HG03457 (cell line): ENCODE measurements at regions not wholly inside any gene's neighbourhood (a gene's known extent, or its start where the extent isn't known, plus 50 kb on each side); places are given as distances from the start of the nearest gene placed in this dataset.

Experiments
- ATAC-seq: cut with Tn5 transposase; IDR thresholded peaks from one replicate; pipeline ENCODE4 v1.9.1; 2021; ENCODE audit warnings: moderate number of reproducible peaks; ENCODE audit not compliant: unreplicated experiment

GRCh38 chr10:128861018-128861901 is 605.8 kb upstream of the MGMT start:
- ATAC-seq: no peak

GRCh38 chr10:128863411-128863810 is 603.6 kb upstream of the MGMT start:
- ATAC-seq: no peak

GRCh38 chr10:128863823-128864405 is 603.1 kb upstream of the MGMT start:
- no peak for ATAC-seq

GRCh38 chr10:128864554-128865295 is 602.3 kb upstream of the MGMT start:
- no peak for ATAC-seq

DNA sequence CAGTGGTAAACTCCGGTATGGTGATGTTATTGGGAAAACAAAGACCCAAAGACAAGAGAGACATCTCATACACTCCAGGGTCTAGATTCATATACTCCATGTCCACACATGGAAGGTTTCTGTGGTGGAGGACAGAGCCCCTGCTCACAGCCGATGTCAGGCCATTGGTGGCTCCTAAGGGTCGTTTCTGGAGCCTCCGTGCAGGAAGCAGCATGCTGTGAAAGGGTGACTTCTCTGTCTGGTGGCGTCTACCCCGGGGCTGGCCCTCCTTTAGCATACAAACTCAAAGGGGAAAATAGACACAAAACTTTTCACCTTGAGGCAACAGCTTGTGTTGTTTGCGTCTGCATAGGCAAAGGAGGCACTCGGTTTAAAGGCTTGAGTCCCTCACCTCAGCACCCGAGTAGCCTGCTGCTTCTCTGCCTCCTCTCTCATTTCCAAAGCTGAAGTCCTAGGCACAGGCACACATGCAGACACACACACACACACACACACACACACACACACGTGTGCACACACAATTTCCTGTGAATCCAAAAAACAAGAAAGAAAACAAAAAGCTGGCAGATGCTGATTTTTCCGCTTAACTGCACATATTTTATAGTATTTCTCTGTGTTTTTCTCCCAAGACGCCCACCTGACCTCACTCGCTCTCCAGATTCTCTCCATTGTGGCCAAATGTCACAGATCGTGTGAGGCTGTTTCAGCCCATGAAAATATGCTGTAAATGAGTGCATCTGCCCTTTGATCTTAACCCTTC is 601.4 kb upstream of the MGMT start:
- ATAC-seq: no peak

GRCh38 chr10:128866551-128866950 is 600.5 kb upstream of the MGMT start:
- ATAC-seq: no peak

GRCh38 chr10:128867210-128867609 is 599.8 kb upstream of the MGMT start:
- no peak for ATAC-seq

DNA sequence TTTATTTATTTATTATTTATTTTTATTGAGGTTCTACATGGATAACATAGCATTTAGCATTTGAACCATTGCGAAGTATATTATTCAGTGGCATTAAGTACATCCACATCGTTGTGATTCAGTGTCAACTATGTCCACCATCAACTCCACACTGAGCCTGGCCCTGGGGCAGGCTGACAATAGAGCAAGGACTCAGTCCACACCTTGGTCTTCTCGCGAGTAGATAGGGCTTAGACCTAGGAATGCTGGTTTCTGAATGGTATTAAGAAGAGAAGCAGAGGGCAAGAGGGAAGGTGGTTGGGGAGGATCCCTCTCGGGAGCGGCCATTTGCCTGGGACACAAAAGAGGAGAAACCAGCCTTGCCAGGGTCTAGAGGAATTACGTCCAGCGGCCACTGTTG is 599.2 kb upstream of the MGMT start:
- no peak for ATAC-seq

DNA sequence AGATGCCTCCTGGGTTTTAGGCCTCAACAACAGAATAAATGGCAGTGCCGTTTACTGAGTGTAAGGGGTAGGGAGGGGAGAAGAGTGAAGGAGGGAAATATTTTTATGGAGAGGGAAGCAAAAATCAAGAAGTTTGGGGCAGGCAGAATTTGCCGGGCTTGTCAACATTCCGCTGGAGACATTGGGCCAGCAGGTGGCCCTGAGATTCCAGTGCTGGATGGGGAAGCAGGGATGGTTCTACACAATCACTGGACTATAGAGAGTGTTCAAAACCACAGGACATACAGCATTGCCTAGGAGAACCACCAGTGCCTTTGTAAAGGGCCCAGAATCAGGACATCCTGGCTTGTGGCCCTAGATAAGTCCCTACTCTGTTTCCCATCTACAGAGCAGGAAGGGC is 598.6 kb upstream of the MGMT start:
- ATAC-seq: no peak

GRCh38 chr10:128869101-128869749 is 597.8 kb upstream of the MGMT start:
- ATAC-seq: no peak

DNA sequence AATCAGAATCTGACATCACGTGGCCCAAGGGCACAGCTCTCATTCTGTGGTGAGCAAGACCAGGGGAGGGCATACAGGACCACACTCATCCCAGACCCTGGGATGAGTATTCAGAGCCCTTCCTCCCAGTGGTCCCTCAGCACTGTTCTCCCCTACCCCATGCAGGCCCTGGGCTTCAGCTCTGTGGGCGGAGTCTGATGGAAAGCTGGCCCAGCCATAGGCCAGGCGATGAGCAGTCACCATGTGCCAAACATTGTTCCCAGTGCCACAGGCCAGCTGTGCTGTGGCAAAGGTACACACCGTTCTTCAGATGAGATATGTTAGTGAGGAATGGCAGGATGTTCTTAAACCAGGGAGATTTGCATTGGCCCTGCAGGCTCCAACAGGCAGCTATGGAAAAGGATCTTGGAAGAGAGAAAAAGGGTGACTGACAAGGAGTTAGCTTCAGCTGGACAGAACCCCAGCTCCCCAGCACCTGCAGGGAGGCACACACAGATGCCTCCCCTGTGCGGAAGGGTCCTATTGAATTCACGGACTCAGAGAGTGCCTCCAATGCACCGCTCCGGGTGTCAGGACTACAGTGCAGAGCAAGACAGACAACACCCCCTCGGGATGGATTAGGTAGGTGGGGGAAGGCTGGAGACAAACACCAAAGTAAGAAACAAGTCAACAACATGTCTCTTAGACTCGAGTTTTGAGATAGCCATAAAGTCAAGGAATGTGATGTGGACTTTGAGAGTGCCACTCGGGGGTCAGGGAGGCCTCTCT is 596.0 kb upstream of the MGMT start:
- ATAC-seq: no peak

DNA sequence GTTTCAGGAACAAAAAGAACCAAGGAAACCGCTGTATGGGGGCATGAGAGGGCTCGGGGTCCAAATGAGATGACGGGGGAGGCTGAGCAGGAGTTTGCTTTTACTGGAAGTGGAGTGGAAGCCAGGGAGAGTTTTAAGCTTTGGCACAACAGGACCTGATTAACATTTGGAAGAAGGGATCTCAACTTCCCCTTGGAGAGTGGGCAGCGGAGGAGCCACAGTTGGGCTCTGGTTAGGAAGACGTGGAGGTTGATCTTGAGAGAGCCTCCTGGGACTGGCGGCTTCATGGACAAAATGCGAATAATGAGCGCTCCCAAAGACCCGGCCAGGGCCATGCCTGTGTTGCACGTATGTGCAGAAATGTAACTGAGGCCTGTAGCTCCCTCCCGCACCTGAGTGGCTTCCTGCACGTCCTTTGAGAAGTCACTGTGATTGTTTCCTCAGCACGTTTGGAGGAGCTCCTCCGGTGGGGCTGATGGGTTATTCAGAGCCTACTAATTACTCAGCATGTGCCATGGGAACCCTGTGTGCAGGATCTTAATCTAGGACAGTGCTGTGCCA is 595.3 kb upstream of the MGMT start:
- ATAC-seq: no peak

GRCh38 chr10:128873411-128874054 is 593.5 kb upstream of the MGMT start:
- ATAC-seq: no peak

- ATAC-seq: no peak
These were observed 592.7 kb upstream of the MGMT start for GRCh38 chr10:128874331-128874730.

DNA sequence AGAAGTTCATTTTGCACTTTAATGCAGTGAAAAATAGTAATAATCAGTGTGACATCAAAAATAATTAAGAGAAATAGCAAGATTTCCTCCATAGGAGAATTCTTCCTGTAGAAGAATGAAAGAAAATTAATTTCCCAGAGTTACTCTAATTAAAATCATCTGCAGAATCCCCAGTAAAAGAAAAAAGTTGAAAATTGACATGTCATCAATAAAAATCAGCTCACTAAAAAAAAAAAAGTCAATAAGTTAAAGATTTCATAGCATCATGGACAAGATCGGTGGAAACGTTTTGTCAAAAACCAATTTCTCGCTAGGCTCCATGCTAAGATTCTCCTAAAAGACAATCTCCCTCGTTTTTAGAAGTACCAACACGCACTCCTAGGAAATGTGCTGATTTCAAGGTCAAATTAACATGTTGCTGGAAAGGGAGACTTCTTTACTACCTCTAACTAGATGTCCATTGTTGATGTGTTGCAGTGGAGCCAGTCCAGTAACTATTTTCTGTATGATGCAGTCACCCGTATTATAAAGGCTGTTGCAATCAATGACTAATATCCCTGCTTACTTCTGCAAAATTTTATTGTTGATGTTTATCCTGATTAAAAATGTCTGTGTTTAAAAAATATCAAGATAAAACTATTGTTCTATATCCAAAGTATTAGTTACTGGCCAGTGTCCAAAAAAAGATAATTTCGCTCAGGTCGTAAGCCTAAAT is 591.9 kb upstream of the MGMT start:
- ATAC-seq: no peak

DNA sequence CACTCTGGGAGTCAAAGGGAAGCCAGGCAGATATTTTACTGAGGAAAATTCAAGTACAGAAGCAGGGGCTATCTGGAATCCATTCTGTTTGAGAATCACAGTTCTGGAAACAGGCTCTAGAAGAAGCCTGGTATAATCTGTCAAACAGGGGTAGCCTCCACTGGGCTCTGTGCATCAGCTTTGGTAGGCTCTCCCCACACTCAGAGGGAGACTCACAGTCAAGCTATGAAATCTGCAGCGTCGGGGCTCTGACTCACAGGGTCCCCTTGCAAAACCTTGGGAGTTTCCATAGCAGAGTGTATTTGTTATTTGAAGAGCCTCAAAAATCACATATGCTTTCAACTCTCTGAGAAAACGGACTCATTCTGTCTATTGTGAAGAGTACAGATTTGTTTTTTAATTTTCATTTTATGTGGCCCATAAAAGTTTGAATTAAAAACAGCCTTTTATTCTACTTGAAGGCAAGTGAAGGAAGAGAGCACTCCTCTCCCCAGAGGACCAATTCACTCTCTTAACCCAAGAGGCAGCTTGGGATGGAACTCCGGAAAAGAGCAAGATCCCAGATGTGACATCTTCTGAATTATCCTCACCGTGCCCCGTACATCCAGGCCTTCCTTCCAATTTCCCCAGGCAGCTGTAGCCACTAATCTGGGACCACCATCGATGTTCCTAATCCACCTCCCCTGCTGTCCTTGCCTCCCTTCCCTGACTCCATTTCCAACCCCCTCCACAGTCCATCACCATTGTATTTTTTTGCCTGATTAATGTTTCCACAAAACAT is 590.9 kb upstream of the MGMT start:
- ATAC-seq: no peak

DNA sequence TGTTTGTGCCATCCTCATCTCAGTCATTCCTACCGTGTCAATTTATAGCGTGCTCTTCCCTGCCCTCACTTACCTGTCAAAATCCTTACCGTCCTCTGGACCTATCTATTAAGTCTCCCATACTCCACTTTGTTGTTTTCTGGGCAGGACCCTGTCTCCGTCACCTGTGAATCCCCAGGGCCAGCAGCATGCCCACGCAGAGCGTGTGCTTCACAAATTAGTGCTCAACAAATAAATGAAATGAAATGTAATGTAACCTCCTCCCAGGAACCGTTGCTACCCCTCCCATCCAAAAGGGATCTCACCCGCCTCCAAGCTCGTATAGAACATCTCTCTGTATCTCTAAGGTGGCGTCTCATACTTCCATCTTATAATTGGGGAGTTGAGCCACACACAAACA is 589.9 kb upstream of the MGMT start:
- ATAC-seq: no peak

GRCh38 chr10:128877936-128878335 is 589.1 kb upstream of the MGMT start:
- ATAC-seq: no peak
